ENCODE measurements at regions not wholly inside any gene's neighbourhood (a gene's known extent, or its start where the extent isn't known, plus 50 kb on each side); places are given as distances from the start of the nearest gene placed in this dataset.

DNA sequence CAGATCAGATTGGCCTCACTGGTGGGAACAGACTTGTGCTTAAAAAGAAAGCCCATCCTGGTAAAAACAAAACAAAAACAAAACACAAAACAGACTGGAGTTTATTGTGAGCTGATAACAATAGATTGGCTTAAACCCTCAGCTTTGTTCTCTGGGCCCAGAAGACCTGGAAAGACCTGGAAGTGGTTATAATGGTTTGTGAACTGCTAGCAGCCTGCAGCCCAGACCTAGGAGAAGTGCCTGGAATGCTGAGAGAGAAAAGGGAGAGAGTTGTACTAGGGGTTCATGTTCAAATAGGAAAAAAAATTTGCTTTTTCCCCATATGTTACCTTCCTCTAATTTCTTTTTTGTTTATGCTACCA lies 396.6 kb downstream of the DMAC1 start:
- DNase-seq (ENCODE audit: low read depth), result no peak

- DNase-seq (ENCODE audit: low read depth), result peak; percentile 81
Measured at GRCh38 chr9:7402334-7403027, 397.1 kb downstream of the DMAC1 start.

- no peak for DNase-seq (ENCODE audit: low read depth)
Measured at GRCh38 chr9:7401116-7401515, 398.5 kb downstream of the DMAC1 start.

- no peak for DNase-seq (ENCODE audit: low read depth)
Measured at GRCh38 chr9:7394002-7394774, 405.4 kb downstream of the DMAC1 start.

DNA sequence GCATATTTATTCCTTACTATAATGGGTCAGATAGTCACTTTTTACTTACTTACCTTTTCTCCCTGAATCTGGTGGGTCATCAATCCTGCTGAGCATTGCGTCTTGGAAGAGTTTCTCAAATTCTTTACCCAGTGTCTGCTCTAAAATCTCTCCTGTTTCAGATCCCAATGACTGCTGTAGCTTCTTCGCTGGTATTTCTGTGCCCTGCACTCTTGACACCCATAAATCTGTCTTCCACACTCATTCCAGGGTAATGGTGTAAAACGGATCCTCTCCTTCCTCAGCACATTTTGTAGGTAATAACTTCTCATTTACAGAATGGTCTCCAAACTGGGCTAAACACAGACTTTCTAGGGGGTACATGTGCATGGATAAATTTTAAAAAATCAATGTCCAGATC lies 407.4 kb downstream of the DMAC1 start:
- DNase-seq (ENCODE audit: low read depth), result no peak

DNA sequence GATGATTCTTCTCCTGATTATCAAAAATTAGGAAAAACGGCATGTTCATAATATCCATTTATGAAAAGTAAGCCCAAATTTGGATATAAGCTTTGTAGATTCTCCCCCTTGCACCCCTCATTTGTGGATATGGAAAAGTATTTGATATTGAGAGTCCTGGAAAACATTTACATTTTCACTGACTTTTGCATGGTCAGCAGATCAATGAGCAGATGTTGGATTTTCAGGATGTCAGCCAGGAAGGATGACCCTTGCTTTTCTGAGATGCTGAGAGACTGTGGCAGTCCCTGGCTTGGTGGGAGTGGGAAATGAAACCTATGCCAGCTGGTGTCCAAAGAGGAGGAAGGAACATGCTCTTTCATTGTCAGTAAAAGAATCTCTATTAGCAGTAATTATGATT lies 410.8 kb downstream of the DMAC1 start:
- no peak for DNase-seq (ENCODE audit: low read depth)

- DNase-seq (ENCODE audit: low read depth), result no peak
Measured at GRCh38 chr9:7387840-7388239, 411.7 kb downstream of the DMAC1 start.

DNA sequence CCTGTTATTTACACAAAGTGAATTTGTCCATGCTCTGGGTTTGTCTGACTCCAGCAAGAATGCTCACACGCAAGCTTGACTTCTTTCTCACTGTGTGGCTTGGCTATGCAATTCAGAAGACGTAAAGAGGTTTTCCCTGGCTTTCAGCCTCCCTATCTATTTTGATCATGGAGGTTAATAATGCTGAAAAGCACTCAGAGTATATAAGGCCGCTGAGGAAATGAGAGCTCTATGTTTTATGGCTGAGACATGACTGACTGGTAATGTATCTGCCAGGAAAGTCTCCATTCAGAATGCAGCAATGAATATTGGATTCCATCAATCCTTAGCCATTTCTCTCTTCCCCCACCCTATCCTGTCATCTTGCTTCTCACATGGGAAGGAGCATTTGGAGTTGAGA lies 417.3 kb downstream of the DMAC1 start:
- DNase-seq (ENCODE audit: low read depth), result no peak

DNA sequence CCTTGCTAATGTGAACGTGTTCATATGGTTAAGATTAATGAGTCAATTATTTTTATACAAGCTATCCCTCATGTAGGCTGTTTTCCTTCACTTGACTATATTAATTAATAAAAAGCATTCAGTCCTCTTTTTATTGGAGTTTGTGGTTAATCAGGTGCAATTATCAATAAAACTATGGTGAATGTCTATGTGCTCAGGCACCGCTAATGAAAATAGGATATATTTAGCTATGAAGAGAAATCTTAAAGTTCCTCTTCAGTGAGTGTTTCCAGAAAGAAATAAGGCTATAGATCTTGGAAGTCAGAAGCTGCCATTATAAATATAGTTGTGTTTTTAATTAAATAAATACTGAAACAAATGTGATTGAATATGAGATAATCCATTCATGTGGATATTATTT lies 422.1 kb downstream of the DMAC1 start:
- no peak for DNase-seq (ENCODE audit: low read depth)

DNA sequence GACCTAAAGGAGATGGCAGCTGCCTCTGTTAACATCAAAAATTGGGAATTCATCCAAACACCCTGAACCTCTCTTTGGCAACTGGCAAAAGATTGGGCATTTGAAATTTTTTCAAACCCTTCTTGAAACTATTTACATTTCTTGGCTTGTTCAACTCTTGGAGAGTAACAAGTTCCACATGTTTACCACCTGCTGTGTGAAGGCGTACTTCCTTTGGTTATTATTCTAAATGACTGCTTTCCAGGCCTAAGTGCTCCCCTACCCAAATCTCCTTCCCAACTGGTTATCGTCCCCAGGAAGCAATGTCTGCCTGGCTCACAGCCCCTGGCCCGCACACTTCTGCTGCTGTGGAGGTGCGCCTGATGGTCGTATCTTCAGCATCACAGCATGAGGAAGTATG lies 422.7 kb downstream of the DMAC1 start:
- DNase-seq (ENCODE audit: low read depth), result no peak

GRCh38 chr9:7376213-7376612 lies 423.4 kb downstream of the DMAC1 start:
- no peak for DNase-seq (ENCODE audit: low read depth)

DNA sequence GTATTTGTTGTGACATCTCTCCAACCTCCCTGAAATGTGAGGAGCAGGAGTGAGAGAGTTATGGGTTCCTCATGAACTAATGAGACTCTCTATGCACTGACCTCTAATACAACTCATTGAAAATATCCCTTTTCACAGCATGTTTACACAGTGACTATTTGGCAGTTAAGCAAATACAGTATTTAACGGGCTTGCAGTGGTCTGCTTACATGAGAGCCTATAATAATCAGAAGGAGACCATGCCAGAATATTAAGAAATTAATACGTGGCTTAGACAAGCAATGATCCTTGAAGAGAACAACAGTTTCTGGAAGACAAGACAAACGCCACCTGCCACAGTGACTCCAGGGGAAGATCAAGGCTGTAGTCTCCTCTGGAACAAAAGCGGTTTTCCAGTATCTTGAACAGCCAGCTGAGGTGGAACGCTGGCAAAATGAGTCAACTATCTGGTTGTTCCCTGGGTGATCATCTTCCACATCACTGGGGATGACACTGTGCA lies 424.5 kb downstream of the DMAC1 start:
- DNase-seq (ENCODE audit: low read depth), result peak; percentile 39

- no peak for DNase-seq (ENCODE audit: low read depth)
Measured at GRCh38 chr9:7370988-7371387, 428.6 kb downstream of the DMAC1 start.

GRCh38 chr9:7370381-7370780 lies 429.2 kb downstream of the DMAC1 start:
- peak; percentile 9 for DNase-seq (ENCODE audit: low read depth)

- peak; percentile 38 for DNase-seq (ENCODE audit: low read depth)
Measured at GRCh38 chr9:7369384-7369821, 430.2 kb downstream of the DMAC1 start.

GRCh38 chr9:7368410-7369292 lies 430.9 kb downstream of the DMAC1 start:
- peak; percentile 57 for DNase-seq (ENCODE audit: low read depth)

- no peak for DNase-seq (ENCODE audit: low read depth)
Measured at GRCh38 chr9:7367726-7368125, 431.9 kb downstream of the DMAC1 start.

DNA sequence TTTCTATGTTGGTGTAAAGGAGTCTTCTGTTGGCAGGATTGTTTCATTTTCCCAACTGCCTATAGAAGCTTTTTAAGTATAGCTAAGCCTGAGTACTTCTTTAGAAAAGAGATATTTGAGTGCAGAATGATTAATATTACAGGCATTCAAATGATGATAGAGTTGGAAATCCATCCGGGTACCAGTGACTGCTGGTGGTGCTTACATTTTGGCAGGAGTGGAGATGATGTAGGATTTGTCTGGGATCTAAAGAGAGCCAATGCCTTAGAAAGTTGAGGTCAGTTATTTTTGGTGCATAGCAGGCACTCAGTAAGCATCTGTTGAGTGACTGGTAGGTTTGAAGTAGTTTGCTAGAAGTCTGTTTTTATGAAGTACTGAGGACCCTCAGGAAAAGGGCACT lies 433.5 kb downstream of the DMAC1 start:
- DNase-seq (ENCODE audit: low read depth), result no peak

DNA sequence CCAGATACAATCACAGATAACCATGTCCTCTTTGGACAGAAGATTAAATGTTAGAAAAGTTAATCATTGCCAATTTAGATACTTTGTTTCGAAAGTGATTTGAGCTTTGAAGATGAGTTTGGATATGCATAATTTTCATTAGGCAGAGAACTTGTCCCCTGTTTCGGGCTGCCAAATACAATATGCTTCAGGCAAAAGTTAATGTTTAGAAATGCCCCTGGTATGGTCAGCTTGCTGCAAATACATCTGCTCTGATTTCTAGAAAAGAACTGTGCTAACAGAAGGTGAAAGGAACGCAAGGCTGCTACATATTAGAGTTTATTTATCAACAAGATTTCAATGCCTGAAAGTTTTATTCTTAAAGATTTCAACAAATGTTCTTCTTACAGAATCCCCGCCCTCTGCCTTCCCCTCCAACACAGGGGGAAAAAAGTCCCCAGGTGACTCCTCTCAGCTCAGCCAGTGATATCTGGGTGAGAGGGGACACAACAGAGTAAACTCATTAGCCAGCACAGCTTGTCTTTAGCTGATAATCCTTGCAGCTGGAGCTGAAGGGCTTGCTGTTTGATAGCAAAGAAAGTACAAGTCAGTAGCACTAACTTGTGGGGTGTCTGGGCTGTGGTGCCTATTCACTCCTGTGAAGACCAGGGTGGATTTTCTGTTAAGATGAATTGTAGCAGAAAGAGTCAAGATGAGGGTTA lies 435.7 kb downstream of the DMAC1 start:
- DNase-seq (ENCODE audit: low read depth), result no peak

DNA sequence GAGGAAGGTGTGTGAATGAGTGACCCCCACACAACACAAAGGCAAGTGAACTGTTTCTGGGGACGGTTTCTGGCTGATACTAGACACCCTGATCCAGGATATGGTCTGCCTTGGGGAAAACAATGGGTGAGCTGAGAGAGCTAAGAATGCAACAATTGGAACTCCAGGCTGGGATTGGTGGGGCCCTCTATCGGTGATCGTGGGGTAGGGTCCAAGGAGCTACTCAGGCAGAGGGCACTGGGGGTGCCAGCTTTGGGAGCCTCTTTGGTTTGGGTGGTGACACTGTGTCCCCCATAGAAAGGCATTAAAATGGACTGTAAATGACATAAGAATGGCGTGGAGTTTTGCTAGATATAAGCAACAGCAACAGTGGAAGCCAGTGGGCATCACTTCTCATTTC lies 439.1 kb downstream of the DMAC1 start:
- no peak for DNase-seq (ENCODE audit: low read depth)

DNA sequence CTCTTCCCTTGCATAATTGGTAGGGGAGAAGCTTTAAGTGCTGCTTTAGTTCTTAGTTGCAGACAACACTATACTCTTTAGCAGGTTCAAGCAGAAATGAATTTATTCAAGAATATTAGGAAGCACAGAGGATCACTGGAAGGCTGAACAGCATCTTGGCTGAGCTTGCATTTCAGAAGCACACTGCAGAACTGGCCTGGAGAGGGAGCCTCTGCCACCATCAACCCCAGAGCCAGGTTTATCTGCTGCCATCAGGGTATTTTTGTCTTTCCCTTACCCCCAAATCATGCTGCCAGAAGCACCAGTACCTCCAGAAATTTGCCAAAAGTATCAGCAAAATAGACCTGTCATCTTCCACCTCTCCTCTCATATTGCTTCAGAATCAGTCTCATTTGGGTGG lies 440.7 kb downstream of the DMAC1 start:
- no peak for DNase-seq (ENCODE audit: low read depth)
